ENCODE measurements at regions not wholly inside any gene's neighbourhood (a gene's known extent, or its start where the extent isn't known, plus 50 kb on each side); places are given as distances from the start of the nearest gene placed in this dataset.

DNA sequence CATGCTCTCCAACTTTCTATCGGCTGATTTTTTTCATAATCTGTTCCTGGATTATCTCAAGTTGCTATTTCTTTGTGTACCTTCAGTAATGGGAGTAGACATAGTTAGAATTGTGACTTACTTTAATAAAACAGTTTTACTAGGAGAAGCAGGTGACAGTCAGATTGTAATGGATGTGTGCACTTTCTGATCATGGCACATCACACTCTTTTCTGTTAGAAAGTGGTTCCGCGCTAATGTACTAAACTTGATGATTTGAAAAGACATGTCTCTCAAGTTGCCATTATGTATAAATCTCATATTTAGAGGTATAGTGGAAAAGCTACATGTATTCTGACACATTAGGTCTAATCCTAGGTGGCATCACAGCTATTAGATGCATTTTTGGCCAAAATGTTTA is 121.3 kb upstream of the CDH8 start:
- no peak overlapping the region for H2AFZ ChIP-seq (ENCODE audit: low read length)
- DNase-seq (ENCODE audit: low spot score), result no peak
- no CpG with 5 or more reads among the region's 3 CpGs for WGBS, 2 donors (ENCODE audit: extremely low coverage in 2 of 2, insufficient read length in 2 of 2, insufficient replicate concordance in 1 of 2)

GRCh38 chr16:62156971-62157370 is 120.7 kb upstream of the CDH8 start:
- WGBS, 2 donors (ENCODE audit: extremely low coverage in 2 of 2, insufficient read length in 2 of 2, insufficient replicate concordance in 1 of 2), result no CpG with 5 or more reads among the region's 2 CpGs
- H3K4me1 ChIP-seq (ENCODE audit: control insufficient read depth in 2 of 2, insufficient read depth in 1 of 2, low read depth in 1 of 2, low read length in 2 of 2), result no peaks in the 10 kb centered on the region
- H3K79me1 ChIP-seq (ENCODE audit: low read depth, low read length), result no peaks in the 10 kb centered on the region
- H2BK15ac ChIP-seq (ENCODE audit: low read length), result no peak overlapping the region
- H3K14ac ChIP-seq (ENCODE audit: low read length), result no peak overlapping the region
- H3K36me3 ChIP-seq (replicated peaks in 1 of 2; ENCODE audit: control insufficient read depth in 2 of 2, insufficient read depth in 2 of 2, low read length in 2 of 2), result no peaks in the 10 kb centered on the region
- H3K9ac ChIP-seq (ENCODE audit: low read depth, low read length, poor library complexity), result no peak overlapping the region
- no peaks in the 10 kb centered on the region for H3K27me3 ChIP-seq (ENCODE audit: control insufficient read depth in 3 of 3, insufficient read depth in 3 of 3, low read depth in 1 of 3, low read length in 3 of 3)
- no peak overlapping the region for H2BK12ac ChIP-seq (ENCODE audit: low read length)
- no peak overlapping the region for H3K4ac ChIP-seq (ENCODE audit: low read length)
- H4K8ac ChIP-seq (ENCODE audit: low read depth, low read length), result no peak overlapping the region
- H3K4me3 ChIP-seq (ENCODE audit: low read length in 2 of 2), result no peak overlapping the region
- DNase-seq (ENCODE audit: low spot score), result no peak
- no peak overlapping the region for H4K91ac ChIP-seq (ENCODE audit: low read depth, low read length, poor library complexity)
- H2BK5ac ChIP-seq (ENCODE audit: low read length), result no peak overlapping the region
- no peak overlapping the region for H3K18ac ChIP-seq (ENCODE audit: low read length)
- no peak overlapping the region for H2AK5ac ChIP-seq (ENCODE audit: low read depth, low read length)
- no peak overlapping the region for H3K23ac ChIP-seq (ENCODE audit: low read depth, low read length, poor library complexity)
- no peak overlapping the region for H3K27ac ChIP-seq (replicated peaks; ENCODE audit: low read length)
- H3K4me2 ChIP-seq (ENCODE audit: insufficient read depth, low read length, poor library complexity, severe bottlenecking), result no peak overlapping the region
- H3K9me3 ChIP-seq (replicated peaks in 1 of 2; ENCODE audit: control insufficient read depth in 2 of 2, insufficient read depth in 1 of 2, low read depth in 1 of 2, low read length in 2 of 2), result no peaks in the 10 kb centered on the region
- no peak overlapping the region for H2AFZ ChIP-seq (ENCODE audit: low read length)
- H2BK120ac ChIP-seq (ENCODE audit: low read depth, low read length), result no peak overlapping the region

More for the DNA sequence above, 121.3 kb upstream of the CDH8 start:
- no peak overlapping the region for H2BK5ac ChIP-seq (ENCODE audit: low read length)
- no peaks in the 10 kb centered on the region for H3K4me1 ChIP-seq (ENCODE audit: control insufficient read depth in 2 of 2, insufficient read depth in 1 of 2, low read depth in 1 of 2, low read length in 2 of 2)
- no peak overlapping the region for H2AK5ac ChIP-seq (ENCODE audit: low read depth, low read length)
- H3K4ac ChIP-seq (ENCODE audit: low read length), result no peak overlapping the region
- H3K23ac ChIP-seq (ENCODE audit: low read depth, low read length, poor library complexity), result no peak overlapping the region
- H4K8ac ChIP-seq (ENCODE audit: low read depth, low read length), result no peak overlapping the region
- H3K27ac ChIP-seq (replicated peaks; ENCODE audit: low read length), result no peak overlapping the region
- H3K14ac ChIP-seq (ENCODE audit: low read length), result no peak overlapping the region
- no peak overlapping the region for H4K91ac ChIP-seq (ENCODE audit: low read depth, low read length, poor library complexity)
- H2BK120ac ChIP-seq (ENCODE audit: low read depth, low read length), result no peak overlapping the region
- H3K27me3 ChIP-seq (ENCODE audit: control insufficient read depth in 3 of 3, insufficient read depth in 3 of 3, low read depth in 1 of 3, low read length in 3 of 3), result no peaks in the 10 kb centered on the region
- H3K79me1 ChIP-seq (ENCODE audit: low read depth, low read length), result no peaks in the 10 kb centered on the region
- H3K36me3 ChIP-seq (replicated peaks in 1 of 2; ENCODE audit: control insufficient read depth in 2 of 2, insufficient read depth in 2 of 2, low read length in 2 of 2), result no peaks in the 10 kb centered on the region
- no peak overlapping the region for H2BK15ac ChIP-seq (ENCODE audit: low read length)
- no peaks in the 10 kb centered on the region for H3K9me3 ChIP-seq (replicated peaks in 1 of 2; ENCODE audit: control insufficient read depth in 2 of 2, insufficient read depth in 1 of 2, low read depth in 1 of 2, low read length in 2 of 2)
- no peak overlapping the region for H3K18ac ChIP-seq (ENCODE audit: low read length)
- no peak overlapping the region for H2BK12ac ChIP-seq (ENCODE audit: low read length)
- H3K4me3 ChIP-seq (ENCODE audit: low read length in 2 of 2), result no peak overlapping the region
- H3K4me2 ChIP-seq (ENCODE audit: insufficient read depth, low read length, poor library complexity, severe bottlenecking), result no peak overlapping the region
- H3K9ac ChIP-seq (ENCODE audit: low read depth, low read length, poor library complexity), result no peak overlapping the region

DNA sequence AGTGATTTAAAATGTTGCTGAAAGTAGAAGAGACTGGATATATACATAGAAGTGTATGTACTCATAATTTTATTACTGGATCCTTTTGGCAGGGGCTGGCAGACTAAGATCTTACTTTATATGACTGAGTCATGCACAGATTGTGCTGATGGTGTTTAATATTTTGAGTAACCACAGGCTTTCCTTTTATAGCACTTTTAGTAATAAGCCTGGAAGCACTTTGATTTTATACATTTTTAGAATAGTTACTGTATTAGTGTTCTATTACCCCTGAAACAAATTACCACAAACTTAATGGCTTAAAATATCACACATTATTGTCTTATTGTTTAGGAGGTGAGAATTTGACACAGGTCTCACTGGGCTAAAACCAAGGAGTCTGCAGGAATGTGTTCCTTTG is 113.4 kb upstream of the CDH8 start:
- H2BK120ac ChIP-seq (ENCODE audit: low read depth, low read length), result no peak overlapping the region
- no peak overlapping the region for H3K27ac ChIP-seq (replicated peaks; ENCODE audit: low read length)
- no peak overlapping the region for H2BK12ac ChIP-seq (ENCODE audit: low read length)
- no peak overlapping the region for H3K4me2 ChIP-seq (ENCODE audit: insufficient read depth, low read length, poor library complexity, severe bottlenecking)
- no peak overlapping the region for H2AFZ ChIP-seq (ENCODE audit: low read length)
- no peak overlapping the region for H3K4me3 ChIP-seq (ENCODE audit: low read length in 2 of 2)
- H3K23ac ChIP-seq (ENCODE audit: low read depth, low read length, poor library complexity), result no peak overlapping the region
- no peaks in the 10 kb centered on the region for H3K4me1 ChIP-seq (ENCODE audit: control insufficient read depth in 2 of 2, insufficient read depth in 1 of 2, low read depth in 1 of 2, low read length in 2 of 2)
- H4K8ac ChIP-seq (ENCODE audit: low read depth, low read length), result no peak overlapping the region
- H3K14ac ChIP-seq (ENCODE audit: low read length), result no peak overlapping the region
- no peak overlapping the region for H3K18ac ChIP-seq (ENCODE audit: low read length)
- H3K79me1 ChIP-seq (ENCODE audit: low read depth, low read length), result no peaks in the 10 kb centered on the region
- H2AK5ac ChIP-seq (ENCODE audit: low read depth, low read length), result no peak overlapping the region
- DNase-seq (ENCODE audit: low spot score), result no peak
- H3K9ac ChIP-seq (ENCODE audit: low read depth, low read length, poor library complexity), result no peak overlapping the region
- no peaks in the 10 kb centered on the region for H3K27me3 ChIP-seq (ENCODE audit: control insufficient read depth in 3 of 3, insufficient read depth in 3 of 3, low read depth in 1 of 3, low read length in 3 of 3)
- no peak overlapping the region for H2BK5ac ChIP-seq (ENCODE audit: low read length)
- no peak overlapping the region for H3K4ac ChIP-seq (ENCODE audit: low read length)
- H4K91ac ChIP-seq (ENCODE audit: low read depth, low read length, poor library complexity), result no peak overlapping the region
- no peak overlapping the region for H2BK15ac ChIP-seq (ENCODE audit: low read length)
- H3K36me3 ChIP-seq (replicated peaks in 1 of 2; ENCODE audit: control insufficient read depth in 2 of 2, insufficient read depth in 2 of 2, low read length in 2 of 2), result no peaks in the 10 kb centered on the region
- H3K9me3 ChIP-seq (replicated peaks in 1 of 2; ENCODE audit: control insufficient read depth in 2 of 2, insufficient read depth in 1 of 2, low read depth in 1 of 2, low read length in 2 of 2), result no peaks in the 10 kb centered on the region

DNA sequence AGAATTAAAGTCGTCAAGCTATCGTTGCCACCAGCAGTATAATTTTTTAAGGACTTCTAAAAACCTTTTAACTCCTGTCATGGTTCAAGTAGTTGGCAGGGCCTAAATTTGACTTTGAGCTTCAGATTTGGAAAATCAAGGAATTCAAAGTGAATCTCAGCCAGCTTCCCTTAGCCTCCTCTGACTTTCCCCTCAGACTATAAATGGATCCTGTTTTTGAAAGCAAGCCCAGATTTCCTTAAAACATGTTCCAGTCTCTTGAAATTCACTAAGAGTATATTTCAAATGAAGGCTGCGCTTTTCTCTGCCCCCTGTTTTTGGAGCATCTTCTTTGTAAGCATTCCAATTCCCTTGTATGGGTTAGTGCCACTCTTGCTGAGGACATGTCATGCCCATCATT is 101.8 kb upstream of the CDH8 start:
- Histone ChIP-seq H3K4ac (ENCODE audit: low read length) (no peak overlapping the region), H3K4me3 (ENCODE audit: low read length in 2 of 2) (no peak overlapping the region), H2AFZ (ENCODE audit: low read length) (no peak overlapping the region), H2AK5ac (ENCODE audit: low read depth, low read length) (no peak overlapping the region), H3K23ac (ENCODE audit: low read depth, low read length, poor library complexity) (no peak overlapping the region), H2BK15ac (ENCODE audit: low read length) (no peak overlapping the region), H2BK5ac (ENCODE audit: low read length) (no peak overlapping the region), H2BK120ac (ENCODE audit: low read depth, low read length) (no peak overlapping the region), H3K36me3 (replicated peaks in 1 of 2; ENCODE audit: control insufficient read depth in 2 of 2, insufficient read depth in 2 of 2, low read length in 2 of 2) (no peaks in the 10 kb centered on the region), H3K27ac (replicated peaks; ENCODE audit: low read length) (no peak overlapping the region), H3K4me1 (ENCODE audit: control insufficient read depth in 2 of 2, insufficient read depth in 1 of 2, low read depth in 1 of 2, low read length in 2 of 2) (no peaks in the 10 kb centered on the region), H2BK12ac (ENCODE audit: low read length) (no peak overlapping the region), H3K18ac (ENCODE audit: low read length) (no peak overlapping the region), H3K27me3 (ENCODE audit: control insufficient read depth in 3 of 3, insufficient read depth in 3 of 3, low read depth in 1 of 3, low read length in 3 of 3) (no peaks in the 10 kb centered on the region), H3K9ac (ENCODE audit: low read depth, low read length, poor library complexity) (no peak overlapping the region), H3K79me1 (ENCODE audit: low read depth, low read length) (no peaks in the 10 kb centered on the region), H4K91ac (ENCODE audit: low read depth, low read length, poor library complexity) (no peak overlapping the region), H4K8ac (ENCODE audit: low read depth, low read length) (no peak overlapping the region), H3K4me2 (ENCODE audit: insufficient read depth, low read length, poor library complexity, severe bottlenecking) (no peak overlapping the region), H3K9me3 (replicated peaks in 1 of 2; ENCODE audit: control insufficient read depth in 2 of 2, insufficient read depth in 1 of 2, low read depth in 1 of 2, low read length in 2 of 2) (peaks cover 3 to 10% of the 10 kb centered on the region in 2 donors), H3K14ac (ENCODE audit: low read length) (no peak overlapping the region)
- DNase-seq (ENCODE audit: low spot score), result no peak
- no CpG with 5 or more reads among the region's 3 CpGs for WGBS, 2 donors (ENCODE audit: extremely low coverage in 2 of 2, insufficient read length in 2 of 2, insufficient replicate concordance in 1 of 2)
